AG09319 (cell line): ENCODE measurements at regions not wholly inside any gene's neighbourhood (a gene's known extent, or its start where the extent isn't known, plus 50 kb on each side); places are given as distances from the start of the nearest gene placed in this dataset.

Experiments used
- DNase-seq: peaks from one replicate; pipeline ENCODE4 v3.0.0-alpha.2; 2010; ENCODE audit warnings: low read depth; ENCODE audit errors: extremely low read depth
- TF ChIP-seq, protein P1 (sequence below): IDR thresholded peaks from 2 replicates; pipeline ENCODE4 v1.5.1; 2011; ENCODE audit warnings: low read depth, mild to moderate bottlenecking, inconsistent platforms, low read length, moderate library complexity

DNA sequence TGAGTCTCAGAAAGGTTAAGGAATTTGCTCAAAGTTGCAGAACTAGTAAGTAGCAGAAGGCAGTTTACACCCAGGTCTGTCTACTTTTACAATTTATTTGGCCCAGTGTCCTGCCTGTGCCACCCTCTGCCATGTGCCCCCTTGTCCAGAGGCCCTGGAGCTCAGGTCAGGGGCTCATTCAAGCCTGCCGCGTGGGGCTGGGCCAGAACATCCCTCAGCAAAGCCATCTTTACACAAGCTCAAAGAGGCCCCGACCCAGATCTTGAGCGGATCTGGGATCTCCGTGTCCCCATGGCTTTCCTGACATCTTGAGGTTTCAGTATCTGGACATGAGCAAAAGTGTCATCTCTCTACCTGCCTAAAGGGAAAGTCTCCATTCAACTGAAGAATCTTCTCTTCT lies 76.4 kb upstream of the VSTM2B start:
- no peak for DNase-seq
- TF ChIP-seq, protein P1, sequence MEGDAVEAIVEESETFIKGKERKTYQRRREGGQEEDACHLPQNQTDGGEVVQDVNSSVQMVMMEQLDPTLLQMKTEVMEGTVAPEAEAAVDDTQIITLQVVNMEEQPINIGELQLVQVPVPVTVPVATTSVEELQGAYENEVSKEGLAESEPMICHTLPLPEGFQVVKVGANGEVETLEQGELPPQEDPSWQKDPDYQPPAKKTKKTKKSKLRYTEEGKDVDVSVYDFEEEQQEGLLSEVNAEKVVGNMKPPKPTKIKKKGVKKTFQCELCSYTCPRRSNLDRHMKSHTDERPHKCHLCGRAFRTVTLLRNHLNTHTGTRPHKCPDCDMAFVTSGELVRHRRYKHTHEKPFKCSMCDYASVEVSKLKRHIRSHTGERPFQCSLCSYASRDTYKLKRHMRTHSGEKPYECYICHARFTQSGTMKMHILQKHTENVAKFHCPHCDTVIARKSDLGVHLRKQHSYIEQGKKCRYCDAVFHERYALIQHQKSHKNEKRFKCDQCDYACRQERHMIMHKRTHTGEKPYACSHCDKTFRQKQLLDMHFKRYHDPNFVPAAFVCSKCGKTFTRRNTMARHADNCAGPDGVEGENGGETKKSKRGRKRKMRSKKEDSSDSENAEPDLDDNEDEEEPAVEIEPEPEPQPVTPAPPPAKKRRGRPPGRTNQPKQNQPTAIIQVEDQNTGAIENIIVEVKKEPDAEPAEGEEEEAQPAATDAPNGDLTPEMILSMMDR, result no peak

DNA sequence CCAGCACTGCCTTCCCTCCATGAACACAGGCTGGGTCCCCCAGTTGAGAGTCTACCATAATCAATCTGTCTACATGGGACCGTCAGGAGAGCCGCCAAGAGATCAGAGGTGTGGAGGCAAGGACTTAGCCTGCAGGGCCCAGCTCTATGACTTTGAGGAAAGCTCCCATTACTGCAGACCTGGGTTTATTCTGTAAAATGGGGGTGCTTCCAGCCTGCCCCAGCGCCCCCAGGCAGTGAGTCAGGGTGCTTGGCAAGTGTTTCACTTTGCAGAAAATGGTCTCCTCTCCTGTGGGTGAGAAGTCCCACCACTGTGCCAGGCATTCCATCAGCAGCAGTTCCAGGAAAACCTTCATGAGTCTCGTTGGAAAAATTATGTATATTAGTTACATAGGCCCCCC lies 75.5 kb upstream of the VSTM2B start:
- no peak for DNase-seq
- TF ChIP-seq, protein P1, result no peak

DNA sequence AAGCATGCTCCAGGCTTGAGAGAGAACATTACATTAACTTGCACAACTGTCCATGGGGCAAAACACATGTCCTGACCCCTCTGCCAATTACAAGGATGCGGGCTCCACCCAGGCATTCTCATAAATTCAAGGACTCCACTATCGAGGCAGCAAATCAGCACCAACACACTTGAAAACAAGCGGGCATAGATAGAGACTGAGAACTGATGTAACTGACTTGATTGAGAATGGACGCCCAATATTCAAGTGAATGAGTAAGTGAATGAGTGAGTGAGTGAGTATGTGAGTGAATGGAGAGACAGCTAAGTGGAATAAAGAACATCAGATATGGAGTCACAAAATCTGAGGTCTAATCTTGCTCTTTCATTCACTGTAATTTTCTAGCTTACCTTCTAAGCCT lies 75.0 kb upstream of the VSTM2B start:
- TF ChIP-seq, protein P1, result no peak
- no peak for DNase-seq

DNA sequence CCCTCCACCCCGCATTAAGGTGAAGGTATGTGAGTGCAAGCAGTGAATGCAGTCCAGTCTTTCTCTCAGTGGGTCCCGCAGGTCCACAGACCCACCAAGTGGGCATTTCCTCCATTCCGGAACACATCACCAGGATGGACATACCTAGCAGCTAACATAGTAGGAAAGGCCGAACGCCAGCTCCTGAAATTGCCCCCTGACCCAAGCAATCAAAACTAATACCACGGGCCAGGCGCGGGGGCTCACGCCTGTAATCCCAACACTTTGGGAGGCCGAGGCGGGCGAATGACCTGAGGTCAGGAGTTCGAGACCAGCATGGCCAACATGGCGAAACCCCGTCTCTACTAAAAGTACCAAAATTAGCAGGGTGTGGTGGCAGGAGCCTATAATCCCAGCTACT lies 71.7 kb upstream of the VSTM2B start:
- TF ChIP-seq, protein P1, result no peak
- no peak for DNase-seq

DNA sequence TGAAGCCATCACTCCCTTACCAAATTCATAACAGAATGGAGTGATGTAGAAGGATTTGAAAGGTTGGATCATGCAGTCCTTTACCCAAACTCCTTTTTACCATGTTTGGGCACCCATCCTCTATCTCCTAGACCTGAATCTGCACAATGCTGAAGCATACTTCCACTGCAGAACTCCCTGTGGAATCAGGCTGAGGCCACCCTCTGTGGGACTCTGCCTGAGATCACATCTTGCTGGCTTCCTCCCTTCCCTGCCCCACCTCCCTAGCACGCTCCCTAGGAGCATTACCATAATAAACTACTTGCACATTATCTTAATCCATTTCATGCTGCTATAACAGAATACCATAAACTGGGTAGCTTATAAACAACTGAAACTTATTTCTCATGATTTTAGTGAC lies 68.4 kb upstream of the VSTM2B start:
- TF ChIP-seq, protein P1, result no peak

DNA sequence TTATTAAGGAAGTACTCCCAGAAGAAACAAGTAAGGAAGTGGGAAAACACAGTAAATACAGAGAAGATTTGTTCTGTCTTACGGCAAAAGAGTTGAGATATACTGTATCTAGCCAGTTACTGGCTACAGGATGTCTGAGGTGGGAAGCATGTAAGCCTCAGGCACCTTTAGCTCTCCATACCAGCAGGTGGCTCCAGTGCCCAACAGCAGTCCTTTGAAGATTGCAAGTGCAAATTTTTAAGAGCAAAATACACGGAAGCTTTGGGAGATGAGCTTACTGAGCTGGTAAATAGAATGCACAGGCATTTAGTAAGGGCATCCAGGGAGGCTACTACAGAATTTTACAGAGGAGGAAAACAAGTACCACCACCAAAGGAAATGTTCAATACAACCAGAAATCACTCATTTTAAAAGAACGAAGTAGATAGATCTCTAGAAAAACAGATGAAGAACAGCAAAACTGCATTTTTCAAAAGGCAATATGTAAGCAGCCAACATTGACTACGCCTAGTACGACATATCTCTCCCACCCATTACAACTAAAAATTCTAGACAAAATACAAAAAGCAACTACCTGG lies 57.9 kb upstream of the VSTM2B start:
- TF ChIP-seq, protein P1, result peak; percentile 37

More for the DNA sequence above, 68.4 kb upstream of the VSTM2B start:
- DNase-seq, result no peak

DNA sequence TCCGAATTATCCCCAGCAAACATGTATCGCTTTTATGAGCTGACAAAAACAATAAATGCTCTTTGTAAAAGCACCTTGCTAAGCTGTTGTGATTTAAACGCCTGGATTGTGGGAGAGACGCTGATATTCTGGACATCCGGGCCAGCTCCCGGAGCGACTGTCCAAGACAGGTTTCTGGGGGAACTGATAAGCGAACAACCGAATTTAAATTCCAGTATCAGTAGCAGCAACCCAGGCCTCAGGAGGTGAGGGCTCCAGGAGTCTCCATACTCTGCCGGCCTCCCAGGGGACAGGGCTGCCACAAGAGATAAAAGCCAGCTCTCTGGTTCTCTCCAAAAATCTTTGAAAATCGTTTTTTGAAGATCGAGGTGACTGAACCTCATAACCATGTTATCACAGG lies 50.3 kb upstream of the VSTM2B start:
- TF ChIP-seq, protein P1, result no peak

More for the DNA sequence above, 57.9 kb upstream of the VSTM2B start:
- DNase-seq, result no peak

More for the DNA sequence above, 50.3 kb upstream of the VSTM2B start:
- no peak for DNase-seq
